GM18502 (cell line): ENCODE measurements at regions not wholly inside any gene's neighbourhood (a gene's known extent, or its start where the extent isn't known, plus 50 kb on each side); places are given as distances from the start of the nearest gene placed in this dataset.
A peak's percentile ranks its signal among the peaks of the same experiment; 100 is the strongest.
"Not testable (repeated sequence)": the region's sequence is repeated elsewhere in the genome, so short reads cannot be mapped to it uniquely, and the experiment has no call there.

Experiments
- ATAC-seq: cut with Tn5 transposase; IDR thresholded peaks from one replicate; pipeline ENCODE4 v1.9.1; 2021; ENCODE audit warnings: mild to moderate bottlenecking; ENCODE audit not compliant: unreplicated experiment, poor library complexity

DNA sequence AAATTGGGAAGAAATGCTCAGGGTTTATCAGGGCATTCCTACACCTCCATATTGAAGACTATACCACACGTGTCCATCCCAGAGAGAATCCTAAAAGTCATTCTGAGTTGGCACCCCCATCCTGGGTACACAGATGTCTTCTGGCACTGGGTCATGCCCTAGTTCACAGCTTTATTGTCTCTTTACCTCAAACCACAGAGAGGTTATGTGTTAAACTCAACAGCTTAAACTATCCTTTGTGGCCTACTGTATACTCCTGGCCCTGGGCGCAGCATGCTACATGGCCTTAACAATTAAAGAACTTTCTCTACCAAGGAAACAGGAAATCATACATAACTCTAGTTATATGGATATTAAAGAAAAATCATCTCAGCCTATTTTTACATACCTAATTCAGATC lies 115.6 kb upstream of the SEM1 start:
- ATAC-seq = no peak

DNA sequence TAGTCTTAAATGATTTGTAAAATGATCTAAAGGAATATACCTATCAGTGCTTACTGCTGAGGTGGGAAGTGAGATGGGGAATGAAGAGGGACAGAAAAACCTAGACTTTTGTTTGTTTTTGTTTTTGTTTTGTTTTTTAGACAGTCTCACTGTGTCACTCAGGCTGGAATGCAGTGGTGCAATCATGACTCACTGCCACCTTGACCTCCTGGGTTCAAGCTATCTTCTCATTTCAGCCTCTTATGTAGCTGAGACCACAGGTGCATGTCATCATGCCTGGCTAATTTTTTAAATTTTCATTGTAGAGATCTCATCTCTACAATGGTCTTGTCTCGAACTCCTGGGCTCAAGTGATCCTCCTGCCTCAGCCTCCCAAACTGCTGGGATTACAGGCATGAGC lies 116.4 kb upstream of the SEM1 start:
- ATAC-seq = no peak

DNA sequence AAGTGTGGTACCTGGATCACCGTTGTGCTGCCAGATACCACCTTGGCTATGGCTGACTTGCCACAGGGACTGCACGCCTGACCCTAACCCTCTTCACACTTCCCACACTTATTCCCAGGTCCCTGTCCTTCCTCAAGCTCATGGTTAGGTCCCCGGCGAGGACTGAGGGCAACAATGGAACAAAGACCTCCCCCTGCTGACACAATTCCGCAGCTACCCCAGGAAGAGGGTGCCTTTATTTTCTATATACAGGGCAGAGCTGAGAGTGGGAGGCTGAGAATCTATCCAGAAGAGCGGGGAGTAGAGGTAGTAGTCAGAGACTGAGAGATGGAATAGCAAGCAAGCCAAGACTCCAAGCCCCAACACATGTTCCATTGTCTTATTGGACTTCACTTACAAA lies 118.1 kb upstream of the SEM1 start:
- no peak for ATAC-seq

DNA sequence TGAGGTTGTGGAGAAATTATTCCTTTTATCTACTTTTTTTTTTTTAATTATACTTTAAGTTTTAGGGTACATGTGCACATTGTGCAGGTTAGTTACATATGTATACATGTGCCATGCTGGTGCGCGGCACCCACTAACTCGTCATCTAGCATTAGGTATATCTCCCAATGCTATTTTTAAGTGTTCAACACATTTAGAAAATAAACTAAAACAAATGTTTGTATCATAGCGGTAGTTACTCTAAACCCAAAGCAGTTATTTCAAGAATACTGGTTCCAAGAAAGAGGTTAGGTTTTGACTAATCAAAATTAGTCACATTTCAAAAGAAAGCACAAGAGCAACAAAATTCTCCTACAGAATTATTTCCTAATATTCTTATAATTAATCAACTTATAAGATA lies 119.5 kb upstream of the SEM1 start:
- not testable (repeated sequence) for ATAC-seq

DNA sequence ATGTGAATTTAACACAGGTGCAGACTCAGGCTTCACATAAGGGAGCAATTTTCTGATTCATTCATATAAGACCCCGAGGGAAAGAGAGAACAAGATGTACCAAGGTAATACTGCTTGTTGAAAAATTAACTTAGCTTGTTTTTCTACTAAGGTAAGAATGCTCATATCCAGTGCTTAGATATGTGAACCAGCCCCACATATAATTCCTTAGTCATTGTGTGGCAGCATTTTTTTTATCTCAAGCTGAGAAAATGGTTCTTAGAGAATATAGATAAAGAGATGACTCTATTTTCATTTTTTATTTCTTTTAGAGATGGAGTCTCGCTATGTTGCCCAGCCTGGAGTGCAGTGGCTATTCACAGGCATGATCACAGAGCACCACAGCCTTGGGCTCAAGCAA lies 121.8 kb upstream of the SEM1 start:
- no peak for ATAC-seq

GRCh38 chr7:96832092-96832662 lies 122.5 kb upstream of the SEM1 start:
- ATAC-seq = no peak

DNA sequence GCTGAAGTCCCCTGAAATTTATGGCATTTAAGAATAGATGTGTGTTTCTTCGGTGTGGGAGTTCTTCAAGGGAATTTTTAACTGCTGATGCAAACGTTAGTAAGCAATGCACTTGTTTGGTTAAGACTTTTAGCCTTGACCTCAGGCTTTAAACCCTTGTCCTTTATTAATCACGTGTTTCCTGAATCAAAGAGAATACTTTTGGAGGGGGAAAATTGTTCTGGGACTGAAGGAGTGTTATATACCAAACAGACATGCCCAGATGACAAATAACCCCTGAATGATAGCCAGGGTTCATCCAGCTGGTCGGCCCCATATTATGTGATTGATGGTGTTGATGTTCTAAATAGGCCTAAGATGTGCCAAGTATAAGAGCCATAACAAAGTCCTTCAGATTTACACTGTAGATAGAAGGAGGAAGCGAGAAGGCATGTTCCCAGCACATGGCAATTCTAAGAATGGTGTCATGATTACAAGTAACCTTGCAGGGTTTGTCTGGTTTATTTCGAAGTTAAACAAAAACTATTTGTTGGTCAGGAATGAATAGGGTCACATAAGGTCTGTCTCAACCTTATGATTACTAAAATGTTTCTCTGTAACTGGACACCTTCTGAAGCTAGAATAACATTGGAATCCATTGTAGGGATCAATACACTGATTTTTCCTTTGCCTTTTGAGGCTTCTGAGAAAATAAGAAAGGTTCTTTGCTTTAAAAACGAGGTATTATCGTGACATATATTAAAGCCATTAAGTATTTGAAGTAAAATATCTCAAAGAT lies 124.2 kb upstream of the SEM1 start:
- no peak for ATAC-seq

GRCh38 chr7:96836456-96836855 lies 126.8 kb upstream of the SEM1 start:
- ATAC-seq = no peak

DNA sequence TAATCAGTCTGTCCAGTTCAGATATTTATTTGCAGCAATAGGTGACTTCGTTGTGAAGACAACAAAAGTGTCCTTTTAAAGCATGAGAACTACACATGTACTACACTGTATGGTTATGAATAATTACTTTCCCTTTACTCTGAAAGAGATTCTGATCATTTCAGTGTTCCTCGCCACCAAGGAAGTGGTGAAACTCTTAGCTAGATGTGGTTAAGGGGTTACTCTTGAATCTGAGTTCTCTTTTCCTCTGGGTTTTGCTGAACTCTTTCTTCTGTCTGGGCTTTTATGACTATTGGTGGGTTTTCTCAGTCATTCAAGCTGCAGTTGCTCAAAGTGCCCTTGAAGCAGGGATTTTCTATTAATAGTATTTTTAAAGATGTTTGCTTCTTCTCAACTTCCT lies 127.9 kb upstream of the SEM1 start:
- ATAC-seq = peak; percentile 98

- ATAC-seq = no peak
Observed at GRCh38 chr7:96838481-96838880, 128.8 kb upstream of the SEM1 start.

GRCh38 chr7:96855139-96855538 lies 145.5 kb upstream of the SEM1 start:
- ATAC-seq = no peak

DNA sequence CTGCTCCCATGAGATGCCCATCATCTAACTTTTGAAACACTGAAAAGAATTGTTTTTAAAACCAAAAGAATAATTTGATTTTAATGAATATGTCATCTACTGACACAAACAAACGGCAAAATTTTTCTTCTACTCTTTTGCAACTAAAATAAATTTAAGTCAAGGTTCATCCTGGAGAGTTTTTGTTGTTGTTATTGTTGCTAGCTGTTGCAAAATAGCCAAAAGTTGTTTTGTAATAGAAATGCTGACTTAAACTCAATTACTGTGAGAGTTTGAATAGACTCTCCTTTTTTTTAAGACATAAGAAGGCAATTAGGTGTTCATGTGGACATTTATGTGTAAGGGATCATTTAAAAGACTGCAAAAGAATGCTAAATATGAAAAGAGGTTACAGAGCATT lies 146.0 kb upstream of the SEM1 start:
- ATAC-seq = no peak

DNA sequence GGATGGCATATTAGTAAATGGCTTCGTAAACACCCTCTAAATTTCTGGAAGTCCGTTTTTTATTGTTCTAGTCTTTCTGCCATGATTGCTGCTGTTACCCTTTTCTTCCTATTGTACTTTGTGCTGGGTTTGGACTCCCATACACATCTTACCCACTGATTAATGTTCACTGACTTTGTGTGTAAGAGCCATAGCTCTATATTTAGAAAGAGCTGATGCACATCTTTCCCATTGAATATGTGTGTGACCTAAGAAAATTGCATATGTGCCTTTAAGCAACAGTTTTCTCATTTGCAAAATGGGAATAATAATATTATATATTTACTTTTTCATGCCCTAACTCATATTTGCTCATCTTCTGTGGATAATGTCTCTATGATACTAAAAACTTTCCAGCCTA lies 135.8 kb upstream of the DLX6 start:
- ATAC-seq = no peak

DNA sequence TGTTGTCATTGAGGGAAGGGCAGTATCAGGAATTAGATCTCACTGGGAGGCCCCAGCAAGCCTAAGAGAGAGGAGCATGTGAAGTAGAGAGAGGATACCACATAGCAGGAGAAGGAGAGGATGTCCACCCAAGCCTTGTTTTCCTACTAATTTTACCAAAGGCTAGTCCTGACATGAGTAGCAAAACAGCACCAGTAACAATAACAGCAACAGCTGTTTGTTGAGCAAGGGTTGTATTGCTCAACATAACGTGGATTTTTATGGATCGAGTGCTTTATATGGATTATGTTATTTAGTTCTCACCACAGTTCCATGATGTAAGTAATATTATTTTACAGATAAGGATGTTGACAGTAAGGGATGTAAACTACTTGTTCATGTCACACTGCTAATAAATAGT lies 135.2 kb upstream of the DLX6 start:
- ATAC-seq = no peak

DNA sequence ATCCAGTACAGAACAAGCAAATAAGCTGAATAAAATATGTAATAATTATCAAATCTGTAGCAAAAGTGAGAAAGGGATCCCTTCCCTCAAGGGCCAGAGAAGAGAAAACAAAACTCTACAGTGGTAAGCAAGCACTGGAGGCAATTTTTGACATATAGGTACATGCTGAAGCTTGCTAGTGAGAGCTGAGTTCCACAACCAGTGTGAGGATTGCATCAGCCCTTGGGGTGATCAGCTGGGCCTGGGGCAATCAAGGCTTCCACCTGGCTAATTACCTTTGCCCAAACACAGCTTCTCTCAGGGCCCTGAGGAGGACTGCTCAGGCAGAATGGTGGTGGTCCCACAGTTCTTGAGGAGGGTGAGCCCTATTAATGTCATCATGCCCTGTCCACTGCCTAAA lies 134.4 kb upstream of the DLX6 start:
- ATAC-seq = no peak

DNA sequence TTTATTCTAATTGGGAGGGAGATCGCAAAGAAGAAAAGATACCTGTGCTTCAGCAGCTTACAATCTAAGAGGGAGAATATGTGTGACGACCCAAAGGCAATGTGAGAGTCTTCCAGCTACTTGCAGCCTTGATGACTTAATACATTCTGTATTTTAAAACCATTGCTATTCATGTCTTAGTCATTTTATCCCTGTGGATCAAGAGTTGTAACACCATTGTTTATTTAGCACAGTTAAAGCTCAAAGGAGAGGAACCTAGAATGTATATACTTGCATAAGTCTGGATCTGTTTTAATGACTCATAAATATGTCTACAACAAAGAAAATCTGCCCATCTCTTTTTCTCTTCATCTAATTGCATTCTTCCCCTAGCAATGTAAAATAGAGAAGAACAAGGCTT lies 117.9 kb upstream of the DLX6 start:
- ATAC-seq = no peak

- no peak for ATAC-seq
Observed at GRCh38 chr7:96899108-96899507, 106.2 kb upstream of the DLX6 start.

DNA sequence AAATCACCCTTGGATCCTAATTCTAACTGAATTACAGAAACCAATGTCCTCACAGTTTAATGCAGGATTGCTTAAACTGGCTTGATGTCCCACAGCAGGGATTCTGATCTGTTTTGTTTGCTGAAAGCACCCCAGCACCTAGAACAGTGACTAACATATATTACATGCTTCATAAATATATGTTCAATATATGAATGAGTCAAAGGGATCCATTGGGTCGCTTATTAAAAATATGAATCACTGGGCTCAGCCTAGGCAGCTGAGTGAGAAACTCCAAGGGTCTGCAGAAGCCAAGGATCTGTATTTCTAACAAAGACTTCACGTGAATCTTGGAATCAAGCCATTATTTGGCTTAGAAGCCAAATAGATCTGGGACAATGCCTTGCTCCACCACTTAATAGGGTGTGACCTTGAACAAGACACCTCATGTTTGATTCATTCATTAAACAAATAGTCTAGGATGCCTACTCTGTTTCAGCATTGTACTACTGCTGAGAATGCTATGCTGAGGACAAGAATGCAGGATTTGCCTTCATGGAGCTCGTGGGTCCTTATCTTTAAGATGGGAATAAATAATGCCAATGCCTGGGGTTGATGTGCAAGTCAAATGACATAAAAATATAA lies 103.4 kb upstream of the DLX6 start:
- ATAC-seq = no peak

DNA sequence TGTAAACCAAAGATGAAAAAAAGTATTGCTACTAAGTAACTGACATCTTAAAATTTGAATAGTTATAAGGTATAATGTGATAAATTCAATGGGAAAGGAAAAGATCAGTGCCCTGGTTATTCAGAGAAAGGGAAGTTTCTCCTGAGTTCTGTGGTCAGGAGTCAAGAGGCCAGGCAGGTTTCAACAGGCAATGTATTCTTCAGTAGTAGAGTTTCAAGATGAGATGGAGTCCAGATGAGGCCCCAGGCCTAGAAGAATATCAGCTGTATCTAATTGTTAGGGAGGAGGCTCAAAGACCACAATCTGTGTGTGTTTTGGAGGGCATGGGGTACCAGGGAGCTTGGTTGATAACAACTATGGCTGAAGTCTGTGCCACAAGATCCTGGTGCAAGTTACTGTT lies 101.4 kb upstream of the DLX6 start:
- no peak for ATAC-seq

- no peak for ATAC-seq
Observed at GRCh38 chr7:96910486-96910885, 94.9 kb upstream of the DLX6 start.

- no peak for ATAC-seq
Observed at GRCh38 chr7:96915029-96915428, 90.3 kb upstream of the DLX6 start.

GRCh38 chr7:96920064-96920463 lies 85.3 kb upstream of the DLX6 start:
- no peak for ATAC-seq
